Fibroblast of skin of scalp (primary cell): ENCODE measurements at regions not wholly inside any gene's neighbourhood (a gene's known extent, or its start where the extent isn't known, plus 50 kb on each side); places are given as distances from the start of the nearest gene placed in this dataset.
"Not testable (repeated sequence)": the region's sequence is repeated elsewhere in the genome, so short reads cannot be mapped to it uniquely, and the experiment has no call there.

Experiments
- DNase-seq: peaks from one replicate; pipeline ENCODE4 v3.0.0-alpha.2; 2013

- no peak for DNase-seq
These were observed 582.1 kb downstream of the AMY1C start for GRCh38 chr1:104331763-104332162.

- DNase-seq, result not testable (repeated sequence)
These were observed 588.2 kb downstream of the AMY1C start for GRCh38 chr1:104337927-104338326.

DNA sequence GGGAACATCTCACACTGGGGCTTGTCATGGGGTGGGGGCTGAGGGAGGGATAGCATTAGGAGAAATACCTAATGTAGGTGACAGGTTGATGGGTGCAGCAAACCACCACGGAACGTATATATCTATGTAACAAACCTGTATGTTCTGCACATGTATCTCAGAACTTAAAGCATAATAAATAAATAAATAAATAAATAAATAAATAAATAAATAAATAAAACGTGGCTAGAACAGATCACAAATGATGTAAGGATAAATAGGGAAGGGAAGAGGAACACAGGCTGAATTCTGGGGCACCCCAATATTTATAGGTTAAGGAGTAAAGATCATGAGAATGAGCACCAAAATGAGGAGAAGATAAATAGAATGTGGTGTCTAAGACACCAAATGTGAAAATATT, 592.2 kb downstream of the AMY1C start:
- DNase-seq, result no peak

- no peak for DNase-seq
These were observed 598.6 kb downstream of the AMY1C start for GRCh38 chr1:104348277-104348676.

- no peak for DNase-seq
These were observed 603.9 kb downstream of the AMY1C start for GRCh38 chr1:104353580-104353979.

DNA sequence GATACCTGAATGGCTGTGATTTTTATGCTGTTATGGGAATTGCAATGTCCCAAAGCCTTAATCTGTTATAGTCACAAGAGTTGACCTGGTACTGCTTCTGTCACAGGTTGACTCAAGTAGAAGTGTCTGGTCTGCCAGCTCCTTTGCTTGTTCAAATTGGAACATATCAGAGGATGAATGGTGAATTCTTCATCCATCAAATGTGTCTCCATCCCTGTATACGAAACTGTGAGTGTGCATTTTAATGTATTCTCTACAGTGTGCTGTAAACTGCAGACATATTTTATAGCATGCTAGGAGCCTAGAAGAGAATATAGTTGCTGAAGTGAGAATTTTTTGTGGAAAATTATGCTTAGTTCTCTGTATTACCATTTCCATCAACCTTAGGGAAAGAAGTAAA, 608.4 kb downstream of the AMY1C start:
- DNase-seq, result no peak

- DNase-seq, result no peak
These were observed 608.9 kb downstream of the AMY1C start for GRCh38 chr1:104358621-104359020.

- no peak for DNase-seq
These were observed 628.7 kb downstream of the AMY1C start for GRCh38 chr1:104378414-104378813.

- DNase-seq, result no peak
These were observed 630.3 kb downstream of the AMY1C start for GRCh38 chr1:104380003-104380402.

GRCh38 chr1:104387716-104388508, 638.2 kb downstream of the AMY1C start:
- no peak for DNase-seq

GRCh38 chr1:104392552-104392951, 642.9 kb downstream of the AMY1C start:
- no peak for DNase-seq

GRCh38 chr1:104402178-104402577, 652.5 kb downstream of the AMY1C start:
- no peak for DNase-seq

DNA sequence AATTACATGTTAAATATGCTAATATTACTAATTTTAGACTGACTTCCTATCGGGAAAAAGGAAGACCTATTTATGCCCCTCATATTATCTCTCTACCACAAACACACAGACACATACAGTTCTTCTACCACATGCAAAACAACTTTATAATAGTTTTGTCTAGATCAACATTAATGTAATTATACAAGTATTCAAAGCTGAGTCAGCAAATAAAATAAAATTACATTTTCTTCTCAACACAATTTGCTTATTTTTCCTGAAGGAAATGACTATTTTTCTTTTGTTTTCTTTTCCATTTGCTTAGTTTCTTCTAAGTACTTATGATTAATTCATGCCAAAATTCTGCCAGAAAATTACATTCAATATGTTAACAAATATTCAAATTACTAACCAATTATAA, 654.2 kb downstream of the AMY1C start:
- no peak for DNase-seq

DNA sequence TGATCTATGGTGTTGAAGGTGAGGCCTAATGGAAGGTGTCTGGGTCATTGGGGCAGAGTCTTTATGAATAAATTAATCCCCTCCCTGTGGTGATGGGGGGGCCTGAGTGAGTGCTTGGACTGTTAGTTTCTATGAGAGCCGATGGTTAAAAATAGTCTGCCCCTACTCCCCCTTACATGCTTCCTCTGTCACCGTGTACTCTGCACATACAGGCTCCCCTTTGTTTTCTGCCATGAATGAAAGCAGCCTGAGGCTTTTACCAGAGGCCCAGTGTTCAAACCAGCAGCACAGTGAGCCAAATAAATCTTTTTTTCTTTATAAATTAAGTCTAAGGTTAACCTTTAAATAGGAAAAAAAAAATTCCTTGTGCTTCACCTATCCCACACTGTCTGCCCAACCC, 657.0 kb downstream of the AMY1C start:
- DNase-seq, result no peak

GRCh38 chr1:104408268-104408667, 658.6 kb downstream of the AMY1C start:
- no peak for DNase-seq

- DNase-seq, result no peak
These were observed 685.6 kb downstream of the AMY1C start for GRCh38 chr1:104435255-104435654.

DNA sequence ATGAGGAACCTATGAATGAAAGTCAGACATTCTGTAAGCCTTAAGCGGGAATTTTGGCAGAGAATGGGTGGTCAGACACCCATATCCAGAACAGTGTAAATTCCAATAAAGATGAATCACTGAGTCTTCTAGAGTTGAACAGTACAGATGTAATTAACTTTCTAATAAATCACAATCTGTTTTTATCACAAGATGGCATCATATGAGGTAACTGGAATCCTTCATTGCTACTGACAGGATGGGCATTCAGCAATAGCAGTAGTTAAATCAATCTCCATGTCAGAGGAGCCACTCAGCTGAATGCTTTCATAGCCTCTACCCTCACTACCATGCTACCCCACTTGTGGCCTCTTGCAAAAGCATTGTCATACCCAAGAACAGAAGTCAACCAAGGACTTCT, 690.3 kb downstream of the AMY1C start:
- no peak for DNase-seq

DNA sequence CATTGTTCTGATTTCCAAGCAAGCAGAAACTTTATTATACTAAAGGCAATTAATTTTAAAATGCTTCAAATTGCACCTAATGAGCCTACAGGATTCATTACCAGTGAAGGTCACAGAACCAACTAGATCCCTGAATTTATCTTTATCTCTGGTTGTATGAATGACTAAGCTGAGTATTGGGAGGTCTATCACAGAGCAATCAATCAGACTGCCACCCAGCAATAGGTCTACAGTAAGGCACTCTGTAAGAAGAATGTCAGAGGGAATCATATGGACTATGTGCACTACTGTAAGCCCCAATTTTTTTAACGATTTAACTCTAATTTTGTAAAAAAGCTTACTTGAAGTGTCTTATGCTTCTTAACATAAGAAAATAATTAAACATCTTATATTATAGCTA, 707.0 kb downstream of the AMY1C start:
- no peak for DNase-seq

GRCh38 chr1:104459886-104460285, 710.2 kb downstream of the AMY1C start:
- no peak for DNase-seq

- DNase-seq, result no peak
These were observed 711.2 kb downstream of the AMY1C start for GRCh38 chr1:104460880-104461279.

- DNase-seq, result no peak
These were observed 713.5 kb downstream of the AMY1C start for GRCh38 chr1:104463126-104463697.

DNA sequence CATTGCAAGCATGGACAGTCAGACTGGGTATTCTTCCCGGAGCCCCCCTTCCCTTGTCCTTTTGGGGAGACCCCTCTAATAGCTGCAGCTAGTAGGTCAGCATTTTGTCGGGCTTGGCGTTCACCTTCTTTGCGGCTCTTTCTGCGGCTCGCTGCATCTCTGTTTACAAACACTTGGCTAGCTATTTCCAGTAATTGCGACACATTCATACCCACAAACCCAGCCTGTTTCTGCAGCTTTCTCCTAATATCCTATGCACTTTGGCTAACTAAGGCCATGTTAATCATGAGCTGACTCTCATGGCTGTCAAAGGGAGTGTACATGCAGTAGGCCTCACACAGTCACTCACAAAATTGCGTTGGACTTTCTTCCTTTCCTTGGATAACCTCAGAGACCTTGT, 716.4 kb downstream of the AMY1C start:
- DNase-seq, result no peak

DNA sequence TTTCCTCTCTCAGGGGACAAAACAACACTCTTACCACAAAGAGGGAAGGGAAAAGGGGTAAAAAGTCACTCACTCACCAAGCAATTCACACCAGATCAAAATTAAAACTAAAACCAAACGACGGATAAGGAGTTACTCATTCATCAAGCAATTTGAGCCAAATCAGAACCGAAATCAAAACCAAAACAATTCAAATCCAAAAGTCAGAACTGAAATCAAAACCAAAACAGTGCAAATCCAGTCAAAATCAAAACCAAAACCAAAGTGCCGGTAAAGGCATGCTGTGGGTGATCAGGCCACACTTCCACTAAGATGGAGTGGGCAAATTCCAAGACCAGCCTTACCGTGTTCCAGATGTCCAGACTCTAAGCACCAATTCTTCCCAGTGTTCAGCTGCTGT, 717.9 kb downstream of the AMY1C start:
- DNase-seq, result no peak

DNA sequence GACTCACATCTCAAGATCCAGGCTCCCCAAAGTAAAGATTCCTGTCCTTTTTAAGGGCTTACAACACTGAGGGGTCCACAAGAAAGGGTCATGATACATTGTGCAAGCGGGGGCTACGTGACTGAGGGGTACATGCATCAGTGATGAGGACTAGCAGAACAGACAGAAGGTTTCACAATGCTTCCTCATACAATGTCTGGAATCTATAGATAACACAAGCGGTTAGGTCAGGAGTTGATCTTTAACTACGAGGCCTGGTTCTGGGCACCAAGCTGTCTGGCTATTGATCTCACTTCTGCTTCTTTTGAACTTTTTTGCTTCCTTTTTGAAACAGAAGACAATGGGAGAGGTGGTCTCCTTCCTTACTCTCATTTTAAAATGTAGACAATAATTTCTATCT, 718.6 kb downstream of the AMY1C start:
- DNase-seq, result no peak

DNA sequence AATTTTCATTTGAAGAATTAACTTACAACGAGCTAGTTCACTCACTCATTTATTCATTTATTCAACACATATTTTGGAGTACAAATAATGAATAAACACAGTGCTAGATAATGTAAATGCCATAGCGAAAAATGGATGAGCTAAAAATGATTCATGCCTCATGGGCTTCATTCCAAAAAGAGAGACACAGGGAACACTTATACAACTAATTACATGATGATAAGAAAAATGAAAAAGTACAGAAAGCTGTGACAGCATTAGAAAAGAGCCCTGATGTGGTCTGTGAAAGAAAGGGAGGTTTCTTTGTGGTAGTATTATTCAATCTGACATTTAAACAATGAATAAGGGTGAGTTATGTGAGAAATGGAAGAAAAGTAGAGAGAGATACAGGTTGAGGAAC, 726.4 kb downstream of the AMY1C start:
- DNase-seq, result no peak
